ENCODE measurements at regions not wholly inside any gene's neighbourhood (a gene's known extent, or its start where the extent isn't known, plus 50 kb on each side); places are given as distances from the start of the nearest gene placed in this dataset.

GRCh38 chr1:193427524-193427923 is 241.1 kb upstream of the B3GALT2 start:
- TF ChIP-seq, protein P1, sequence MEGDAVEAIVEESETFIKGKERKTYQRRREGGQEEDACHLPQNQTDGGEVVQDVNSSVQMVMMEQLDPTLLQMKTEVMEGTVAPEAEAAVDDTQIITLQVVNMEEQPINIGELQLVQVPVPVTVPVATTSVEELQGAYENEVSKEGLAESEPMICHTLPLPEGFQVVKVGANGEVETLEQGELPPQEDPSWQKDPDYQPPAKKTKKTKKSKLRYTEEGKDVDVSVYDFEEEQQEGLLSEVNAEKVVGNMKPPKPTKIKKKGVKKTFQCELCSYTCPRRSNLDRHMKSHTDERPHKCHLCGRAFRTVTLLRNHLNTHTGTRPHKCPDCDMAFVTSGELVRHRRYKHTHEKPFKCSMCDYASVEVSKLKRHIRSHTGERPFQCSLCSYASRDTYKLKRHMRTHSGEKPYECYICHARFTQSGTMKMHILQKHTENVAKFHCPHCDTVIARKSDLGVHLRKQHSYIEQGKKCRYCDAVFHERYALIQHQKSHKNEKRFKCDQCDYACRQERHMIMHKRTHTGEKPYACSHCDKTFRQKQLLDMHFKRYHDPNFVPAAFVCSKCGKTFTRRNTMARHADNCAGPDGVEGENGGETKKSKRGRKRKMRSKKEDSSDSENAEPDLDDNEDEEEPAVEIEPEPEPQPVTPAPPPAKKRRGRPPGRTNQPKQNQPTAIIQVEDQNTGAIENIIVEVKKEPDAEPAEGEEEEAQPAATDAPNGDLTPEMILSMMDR (IDR thresholded peaks at IDR 0.05; ENCODE audit: low read length, missing control alignments), result no peak
- no peak for DNase-seq (ENCODE audit: low read depth)
- H3K4me3 ChIP-seq (replicated peaks; ENCODE audit: low read depth, low read length), result no peak overlapping the region

GRCh38 chr1:193426061-193426460 is 239.6 kb upstream of the B3GALT2 start:
- DNase-seq (ENCODE audit: low read depth), result no peak
- TF ChIP-seq, protein P1 (IDR thresholded peaks at IDR 0.05; ENCODE audit: low read length, missing control alignments), result no peak
- no peak overlapping the region for H3K4me3 ChIP-seq (replicated peaks; ENCODE audit: low read depth, low read length)

GRCh38 chr1:193421487-193421886 is 235.1 kb upstream of the B3GALT2 start:
- TF ChIP-seq, protein P1 (IDR thresholded peaks at IDR 0.05; ENCODE audit: low read length, missing control alignments), result no peak

DNA sequence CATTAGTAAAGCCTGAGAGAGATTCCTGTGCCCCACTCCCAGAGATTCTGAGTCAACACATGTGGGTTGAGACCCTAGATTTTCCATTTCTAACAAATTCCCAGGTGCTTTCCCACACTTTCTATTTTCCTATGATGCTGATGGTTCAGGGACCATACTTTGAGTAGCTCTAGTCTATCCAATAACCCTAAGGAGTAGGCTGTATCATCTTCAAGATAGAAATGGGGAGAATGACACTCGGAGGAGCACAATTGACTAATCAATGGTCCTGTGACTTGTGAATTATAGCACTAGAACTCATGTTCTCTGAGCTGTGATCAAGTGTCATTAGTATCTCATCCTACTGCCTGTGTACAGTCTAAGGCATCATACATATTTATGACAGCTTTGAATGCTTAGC is 232.9 kb upstream of the B3GALT2 start:
- TF ChIP-seq, protein P1 (IDR thresholded peaks at IDR 0.05; ENCODE audit: low read length, missing control alignments), result no peak
- H3K4me3 ChIP-seq (replicated peaks; ENCODE audit: low read depth, low read length), result no peak overlapping the region
- DNase-seq (ENCODE audit: low read depth), result no peak

More at GRCh38 chr1:193421487-193421886, 235.1 kb upstream of the B3GALT2 start:
- no peak for DNase-seq (ENCODE audit: low read depth)
- no peak overlapping the region for H3K4me3 ChIP-seq (replicated peaks; ENCODE audit: low read depth, low read length)

DNA sequence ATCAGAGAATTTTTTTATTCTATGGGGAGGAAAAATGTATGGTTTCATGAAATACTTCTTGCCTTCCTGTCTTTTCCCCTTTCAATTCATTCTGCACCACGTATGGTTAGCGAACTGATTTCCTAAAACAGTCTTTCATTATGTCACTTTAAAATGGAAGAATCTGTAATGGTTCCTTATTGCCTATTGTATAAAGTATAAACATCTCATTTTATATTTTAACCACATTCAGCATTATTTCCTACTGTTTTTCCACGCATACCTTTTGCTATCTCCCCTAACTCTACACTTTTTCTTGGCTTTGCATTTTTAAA is 232.3 kb upstream of the B3GALT2 start:
- H3K4me3 ChIP-seq (replicated peaks; ENCODE audit: low read depth, low read length), result peak overlapping the region; percentile 49
- DNase-seq (ENCODE audit: low read depth), result no peak

GRCh38 chr1:193417945-193418744 is 231.7 kb upstream of the B3GALT2 start:
- TF ChIP-seq, protein P1 (IDR thresholded peaks at IDR 0.05; ENCODE audit: low read length, missing control alignments), result no peak
- peak overlapping the region; percentile 49 for H3K4me3 ChIP-seq (replicated peaks; ENCODE audit: low read depth, low read length)
- DNase-seq (ENCODE audit: low read depth), result peak; percentile 53

More for the DNA sequence above, 232.3 kb upstream of the B3GALT2 start:
- TF ChIP-seq, protein P1 (IDR thresholded peaks at IDR 0.05; ENCODE audit: low read length, missing control alignments), result no peak

DNA sequence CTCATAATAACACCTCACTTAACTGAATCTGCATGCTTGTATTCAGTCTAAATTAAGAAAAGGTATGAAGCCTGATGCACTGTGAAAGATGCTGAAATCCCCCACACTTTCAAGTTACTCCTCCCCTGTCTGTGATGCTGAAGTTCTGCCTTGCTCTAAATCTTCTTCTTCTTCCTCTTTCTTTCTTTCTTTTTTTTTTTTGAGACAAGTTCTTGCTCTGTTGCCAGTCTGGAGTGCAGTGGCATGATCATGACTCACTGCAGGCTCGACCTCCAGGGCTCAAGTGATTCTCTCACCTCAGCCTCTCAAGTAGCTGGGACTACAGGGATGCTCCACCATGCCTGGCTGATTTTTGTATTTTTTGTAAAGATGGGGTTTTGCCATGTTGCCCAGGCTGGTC is 231.0 kb upstream of the B3GALT2 start:
- peak; percentile 34 for DNase-seq (ENCODE audit: low read depth)
- TF ChIP-seq, protein P1 (IDR thresholded peaks at IDR 0.05; ENCODE audit: low read length, missing control alignments), result no peak
- no peak overlapping the region for H3K4me3 ChIP-seq (replicated peaks; ENCODE audit: low read depth, low read length)
